GM23248 (cell line): ENCODE measurements at regions not wholly inside any gene's neighbourhood (a gene's known extent, or its start where the extent isn't known, plus 50 kb on each side); places are given as distances from the start of the nearest gene placed in this dataset.
"Not testable (repeated sequence)": the region's sequence is repeated elsewhere in the genome, so short reads cannot be mapped to it uniquely, and the experiment has no call there.

Experiments used
- EZH2 ChIP-seq: fragments of 200-600 bp; sonication (generic); IDR thresholded peaks from 2 replicates; pipeline ENCODE4 v1.6.1; 2018; ENCODE audit warnings: antibody characterized with exemption, mild to moderate bottlenecking; ENCODE audit not compliant: insufficient read depth, poor library complexity, severe bottlenecking
- EZH2phosphoT487 ChIP-seq: fragments of 200-600 bp; sonication (generic); IDR thresholded peaks from 2 replicates; pipeline ENCODE4 v1.6.1; 2018; ENCODE audit warnings: antibody characterized with exemption, moderate library complexity, mild to moderate bottlenecking, low read depth; ENCODE audit not compliant: insufficient read depth

GRCh38 chr7:150047772-150048171 lies 174.0 kb downstream of the ATP6V0E2 start:
- not testable (repeated sequence) for TF ChIP-seq EZH2, EZH2phosphoT487
